GM19025 (cell line): ENCODE measurements at regions not wholly inside any gene's neighbourhood (a gene's known extent, or its start where the extent isn't known, plus 50 kb on each side); places are given as distances from the start of the nearest gene placed in this dataset.
A peak's percentile ranks its signal among the peaks of the same experiment; 100 is the strongest.
"Not testable (repeated sequence)": the region's sequence is repeated elsewhere in the genome, so short reads cannot be mapped to it uniquely, and the experiment has no call there.

Source experiments
- ATAC-seq: cut with Tn5 transposase; IDR thresholded peaks from one replicate; pipeline ENCODE4 v1.9.1; 2021; ENCODE audit warnings: mild to moderate bottlenecking, low read depth, moderate library complexity; ENCODE audit not compliant: unreplicated experiment

GRCh38 chr13:21260561-21261290 lies 84.3 kb downstream of the MRPL57 start:
- not testable (repeated sequence) for ATAC-seq

- ATAC-seq, result not testable (repeated sequence)
Observed at GRCh38 chr13:21261487-21262216, 85.2 kb downstream of the MRPL57 start.

- ATAC-seq, result not testable (repeated sequence)
Observed at GRCh38 chr13:21263909-21264308, 87.5 kb downstream of the MRPL57 start.

- ATAC-seq, result not testable (repeated sequence)
Observed at GRCh38 chr13:21268485-21268884, 92.0 kb downstream of the MRPL57 start.

- not testable (repeated sequence) for ATAC-seq
Observed at GRCh38 chr13:21272439-21272838, 96.0 kb downstream of the MRPL57 start.

- not testable (repeated sequence) for ATAC-seq
Observed at GRCh38 chr13:21274457-21274856, 98.0 kb downstream of the MRPL57 start.

GRCh38 chr13:21282065-21282464 lies 105.6 kb downstream of the MRPL57 start:
- ATAC-seq, result no peak

GRCh38 chr13:21287331-21287907 lies 111.0 kb downstream of the MRPL57 start:
- no peak for ATAC-seq

- ATAC-seq, result no peak
Observed at GRCh38 chr13:21289475-21289874, 113.0 kb downstream of the MRPL57 start.

GRCh38 chr13:21290442-21291002 lies 114.1 kb downstream of the MRPL57 start:
- not testable (repeated sequence) for ATAC-seq

GRCh38 chr13:21291840-21292239 lies 115.4 kb downstream of the MRPL57 start:
- no peak for ATAC-seq

- ATAC-seq, result not testable (repeated sequence)
Observed at GRCh38 chr13:21296991-21297390, 120.5 kb downstream of the MRPL57 start.

GRCh38 chr13:21297447-21297846 lies 121.0 kb downstream of the MRPL57 start:
- ATAC-seq, result no peak

GRCh38 chr13:21297914-21298831 lies 121.7 kb downstream of the MRPL57 start:
- ATAC-seq, result peak; percentile 95

GRCh38 chr13:21304256-21304655 lies 127.8 kb downstream of the MRPL57 start:
- ATAC-seq, result no peak

- ATAC-seq, result not testable (repeated sequence)
Observed at GRCh38 chr13:21306300-21307073, 130.0 kb downstream of the MRPL57 start.

- ATAC-seq, result not testable (repeated sequence)
Observed at GRCh38 chr13:21307158-21307557, 130.7 kb downstream of the MRPL57 start.

GRCh38 chr13:21308906-21309305 lies 132.4 kb downstream of the MRPL57 start:
- no peak for ATAC-seq

GRCh38 chr13:21309542-21310172 lies 133.2 kb downstream of the MRPL57 start:
- no peak for ATAC-seq
